Amygdala (tissue), 56 donors: ENCODE measurements at regions not wholly inside any gene's neighbourhood (a gene's known extent, or its start where the extent isn't known, plus 50 kb on each side); places are given as distances from the start of the nearest gene placed in this dataset.

ENCODE experiments used
- DNase-seq, 56 donors: peaks; one replicate each; lab custom pipeline; 2025; lab: John Stamatoyannopoulos, UW

DNA sequence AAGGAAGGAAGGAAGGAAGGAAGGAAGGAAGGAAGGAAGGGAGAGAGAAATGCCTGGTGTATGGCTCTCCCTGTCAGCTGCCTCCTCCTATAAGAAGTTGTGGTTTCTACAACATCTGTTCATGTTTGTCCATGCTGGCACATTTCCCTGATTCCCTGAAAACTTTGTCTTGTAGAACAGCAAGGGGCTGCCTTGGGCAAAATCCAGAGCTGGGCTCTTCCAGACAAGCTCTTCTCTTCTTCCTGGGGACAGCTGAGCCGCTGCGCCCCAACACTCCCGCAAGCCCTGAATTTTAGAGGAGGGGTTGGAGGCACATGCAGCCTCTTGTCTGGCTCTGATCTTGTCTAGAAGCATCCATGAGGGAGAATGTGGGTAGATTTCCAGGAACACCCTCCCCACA, 282.0 kb upstream of the ADARB2 start:
- no peak for DNase-seq

DNA sequence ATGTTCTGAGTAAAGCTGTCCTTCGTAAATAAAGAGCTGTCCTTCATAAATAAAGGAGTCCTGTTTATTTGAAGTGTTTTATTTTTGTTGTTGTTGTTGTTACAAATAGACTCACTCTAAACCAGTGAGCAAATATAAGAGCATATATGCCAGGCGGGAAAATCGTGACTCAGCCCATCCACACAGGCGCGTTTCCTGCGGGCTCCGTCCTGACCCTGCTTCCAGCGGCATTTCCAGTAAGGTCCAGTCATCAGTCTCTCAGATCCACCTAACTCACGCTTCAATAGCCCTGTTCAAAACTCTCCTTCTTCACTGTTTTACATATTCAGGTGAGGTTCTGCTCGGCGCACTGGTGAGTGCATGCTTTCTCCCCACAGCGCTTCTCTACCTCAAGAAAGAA, 277.2 kb upstream of the ADARB2 start:
- no peak for DNase-seq

DNA sequence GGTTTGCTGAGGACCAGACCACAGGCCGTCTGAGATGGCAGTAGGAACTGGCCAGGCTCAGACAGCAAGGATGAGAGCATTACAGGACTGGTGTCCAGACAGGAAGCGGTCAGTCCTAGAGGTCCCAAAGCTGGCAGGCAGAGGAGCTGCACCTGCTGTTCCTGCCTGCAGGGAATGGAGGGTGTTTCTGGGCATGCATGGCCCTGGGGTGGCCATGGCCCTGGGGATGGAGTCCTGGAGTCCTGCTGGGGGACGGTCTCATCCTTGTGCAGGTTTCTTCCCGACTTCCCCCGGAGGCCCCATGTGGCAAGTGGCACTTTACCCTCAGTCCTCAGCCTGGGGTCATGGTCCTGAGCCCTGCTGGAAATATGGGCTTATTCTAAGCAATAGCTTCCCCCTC, 274.9 kb upstream of the ADARB2 start:
- no peak for DNase-seq

DNA sequence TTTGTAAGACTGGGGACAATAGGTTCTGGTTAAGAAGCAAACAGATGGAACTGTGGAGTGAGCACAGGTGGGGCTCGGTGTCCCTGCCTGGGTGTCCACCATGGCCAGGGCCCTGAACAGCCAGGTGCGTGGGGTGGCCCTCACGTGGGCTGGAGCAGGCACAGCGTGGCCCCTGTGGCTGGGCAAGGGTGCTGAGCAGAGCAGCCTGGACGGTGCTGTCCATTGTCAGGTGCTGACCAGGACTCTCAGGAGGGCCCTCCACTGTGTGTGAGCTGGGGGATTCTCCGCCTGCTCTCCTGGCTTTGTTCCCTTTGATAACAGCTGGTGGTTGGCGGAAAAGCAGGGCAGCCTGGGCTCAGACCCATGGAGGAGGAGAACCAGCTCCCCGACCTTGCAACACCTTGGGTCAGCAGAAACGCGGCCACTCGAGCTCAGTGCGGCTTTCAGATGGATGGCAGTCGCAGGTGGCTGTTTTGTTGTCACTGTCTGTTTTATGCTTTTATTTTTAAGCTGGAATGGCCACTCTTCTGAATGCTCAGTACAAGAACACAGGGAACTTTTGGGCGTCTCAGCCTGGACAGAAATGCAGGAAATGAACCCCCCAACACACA, 273.9 kb upstream of the ADARB2 start:
- DNase-seq = no peak

DNA sequence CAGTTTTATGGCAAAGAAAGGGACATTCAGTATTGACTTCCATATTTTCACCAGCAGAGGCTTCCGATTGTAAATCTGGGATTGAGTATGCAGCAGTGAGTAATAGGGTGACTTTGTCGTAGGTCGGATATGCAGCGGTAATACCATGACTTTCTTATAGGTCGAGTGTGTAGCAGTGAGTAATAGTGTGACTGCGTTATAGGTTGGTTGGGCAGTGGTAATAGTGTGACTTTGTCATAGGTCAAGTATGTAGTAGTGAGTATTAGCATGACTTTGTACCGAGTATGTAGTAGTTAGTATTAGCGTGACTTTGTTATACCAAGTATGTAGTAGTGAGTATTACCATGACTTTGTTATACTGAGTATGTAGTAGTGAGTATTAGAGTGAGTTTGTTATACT, 268.2 kb upstream of the ADARB2 start:
- DNase-seq = no peak

DNA sequence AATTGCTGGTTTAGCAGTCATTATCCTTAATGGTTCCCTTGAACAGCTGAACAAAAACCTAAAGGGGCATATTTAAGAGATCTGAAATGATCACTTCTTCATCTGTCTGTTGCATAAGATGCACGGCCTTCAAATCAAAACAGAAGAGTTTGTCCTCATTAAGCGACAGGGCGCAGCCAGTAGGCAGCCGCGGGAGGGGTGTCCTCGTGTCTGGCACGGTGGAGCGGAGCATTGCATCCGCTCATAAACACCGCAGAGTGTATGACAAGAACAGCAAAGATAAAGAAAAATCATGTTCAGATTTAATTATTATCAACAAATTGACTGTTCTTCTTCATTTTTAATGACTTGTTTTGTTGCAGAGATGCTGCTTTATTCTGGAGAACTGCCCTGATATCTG, 255.6 kb upstream of the ADARB2 start:
- no peak for DNase-seq

DNA sequence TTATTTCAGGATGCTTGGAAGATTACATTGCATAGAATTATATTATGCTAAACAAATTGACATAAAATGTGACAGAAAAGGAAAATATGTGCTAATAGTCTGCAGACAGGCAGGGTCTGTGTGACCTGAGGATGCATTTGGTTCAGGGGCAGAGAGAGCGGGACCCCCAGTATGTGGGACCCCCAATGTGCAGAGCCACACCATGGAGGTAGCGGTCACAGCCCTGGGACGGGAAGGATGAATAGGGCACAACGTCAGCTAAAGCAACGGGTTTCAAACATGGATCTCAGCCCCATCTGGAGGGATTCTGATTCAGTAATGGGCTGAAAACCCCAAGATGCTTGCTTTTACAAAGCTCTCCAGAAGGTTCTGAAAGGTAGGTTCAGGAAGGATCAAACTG, 251.8 kb upstream of the ADARB2 start:
- DNase-seq = no peak

DNA sequence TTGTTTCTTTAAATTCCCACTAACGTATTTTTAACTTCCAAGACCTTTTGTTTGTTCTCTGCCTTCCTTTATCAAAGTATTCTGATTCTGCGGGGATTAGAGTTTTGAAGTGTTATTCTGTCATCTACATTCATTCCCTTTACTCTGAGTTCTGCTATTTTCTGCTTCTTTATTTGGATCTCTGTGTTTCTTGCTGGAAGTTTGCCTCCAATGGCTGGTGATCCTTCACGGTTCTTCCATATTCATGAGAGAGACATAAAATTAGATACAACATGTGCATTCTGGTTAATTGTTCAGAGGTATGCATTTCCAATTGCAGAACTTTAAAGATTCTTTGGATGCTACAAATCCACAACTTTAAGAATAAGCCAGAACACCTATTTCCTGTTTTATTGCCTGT, 244.7 kb upstream of the ADARB2 start:
- no peak for DNase-seq

DNA sequence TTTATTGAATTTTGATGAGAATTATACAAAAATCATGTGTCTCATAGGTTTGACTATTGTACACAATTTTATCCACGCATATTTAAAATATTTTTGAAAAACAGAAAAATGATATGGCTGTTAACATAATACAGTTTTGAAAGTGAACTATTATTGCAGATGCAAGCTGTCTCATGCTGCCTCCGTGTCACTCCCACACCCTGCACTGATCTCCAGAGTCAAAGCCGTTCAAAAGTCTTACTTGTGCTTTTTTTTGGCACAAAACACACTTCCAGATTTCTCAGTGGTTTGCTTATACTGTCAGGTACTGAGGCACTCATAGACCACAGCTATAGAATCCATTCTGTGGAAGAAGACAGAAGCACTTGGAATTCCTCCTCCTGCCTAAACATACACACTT, 243.1 kb upstream of the ADARB2 start:
- no peak for DNase-seq

DNA sequence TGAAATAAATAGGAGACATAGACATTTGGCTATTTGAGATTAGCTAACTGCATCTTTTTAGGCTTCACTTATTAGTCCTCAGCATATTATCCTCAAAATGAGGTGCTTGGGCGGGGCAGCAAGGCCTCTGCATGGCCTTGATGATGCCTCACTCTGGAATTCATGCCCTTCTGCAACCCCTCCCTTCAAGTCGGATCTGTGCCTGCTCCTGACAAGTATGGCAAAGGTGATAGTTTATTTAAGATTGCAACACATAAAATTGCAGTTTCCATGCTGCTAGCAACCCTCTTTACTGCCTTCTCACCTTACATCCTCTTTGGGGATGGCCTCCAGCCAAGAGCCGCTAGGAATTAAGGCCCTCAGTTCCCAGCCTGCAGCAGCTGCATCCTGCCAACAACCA, 241.3 kb upstream of the ADARB2 start:
- DNase-seq = no peak

DNA sequence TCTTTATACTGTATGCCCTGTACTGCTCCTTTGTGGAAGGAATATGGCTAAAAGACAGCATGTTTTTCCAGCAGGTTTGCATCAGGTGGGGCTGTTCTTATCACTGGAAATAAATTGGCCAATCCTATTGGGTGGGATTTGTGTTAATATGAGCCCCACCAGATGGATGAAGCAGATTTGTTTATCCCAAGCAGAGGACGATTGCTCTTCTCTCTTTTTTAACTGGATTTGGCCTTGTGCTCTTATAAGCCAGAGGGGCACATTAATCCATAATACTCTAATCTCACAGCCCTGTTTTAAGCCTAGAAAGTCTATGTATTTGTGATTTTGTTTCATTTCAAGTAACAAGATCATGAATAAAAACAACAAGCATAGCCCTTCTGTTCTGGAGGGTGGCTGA, 240.1 kb upstream of the ADARB2 start:
- DNase-seq = no peak

DNA sequence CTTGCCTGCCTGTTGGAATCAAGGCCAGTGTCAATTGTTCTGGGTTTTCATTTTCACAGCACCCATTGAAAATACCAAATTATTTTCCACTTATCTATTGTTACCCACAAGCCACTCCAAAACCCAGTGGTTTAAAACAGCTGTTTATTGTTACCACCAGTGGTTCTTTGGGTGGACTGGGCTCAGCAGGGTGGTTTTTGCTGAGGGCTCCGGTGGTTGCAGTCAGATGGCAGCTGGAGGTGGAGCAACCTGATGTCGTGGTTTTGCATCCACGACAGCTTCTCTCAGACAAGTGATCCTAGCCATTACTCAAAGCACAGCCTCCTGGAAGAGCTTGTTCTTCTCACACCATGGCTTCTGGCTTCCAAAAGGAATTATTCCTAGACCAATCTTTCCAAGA, 235.1 kb upstream of the ADARB2 start:
- no peak for DNase-seq

DNA sequence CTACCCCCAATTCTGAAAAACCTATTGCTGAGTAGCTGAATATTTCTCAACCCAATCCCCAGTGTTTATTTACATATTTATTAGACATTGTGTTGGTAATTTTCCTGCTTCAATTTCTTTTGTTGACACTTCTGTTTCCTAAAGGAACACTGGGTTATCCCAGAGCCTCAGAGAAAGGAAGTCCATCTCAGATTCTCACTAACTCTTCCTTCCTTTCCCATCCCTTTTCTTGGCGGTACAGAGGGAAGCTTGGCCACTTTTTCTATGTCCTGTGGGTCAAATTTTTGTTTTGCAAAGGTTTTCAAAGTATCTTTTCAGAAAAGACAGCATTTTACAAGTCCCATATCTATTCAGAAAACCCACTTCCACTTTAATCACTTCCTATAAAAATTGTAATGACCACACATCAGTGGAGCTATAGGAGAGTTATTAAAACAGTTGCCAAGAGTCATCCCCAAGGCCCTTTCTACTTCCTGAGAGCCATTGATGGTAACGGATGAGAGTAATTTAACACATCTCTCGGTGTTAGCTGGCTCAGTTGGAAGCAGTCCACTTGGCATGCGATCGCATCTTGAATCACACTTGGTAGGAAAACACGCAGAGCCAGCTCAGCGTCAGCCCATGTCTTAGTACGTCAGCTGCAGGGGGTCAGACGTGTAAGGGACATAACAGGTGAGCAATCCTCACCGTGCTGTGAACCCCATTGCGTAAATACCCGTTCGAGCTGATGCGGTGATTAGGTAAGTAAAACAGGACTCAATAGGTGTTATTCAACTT, 231.1 kb upstream of the ADARB2 start:
- DNase-seq = peak in 1 of 56 donors; percentile 7

DNA sequence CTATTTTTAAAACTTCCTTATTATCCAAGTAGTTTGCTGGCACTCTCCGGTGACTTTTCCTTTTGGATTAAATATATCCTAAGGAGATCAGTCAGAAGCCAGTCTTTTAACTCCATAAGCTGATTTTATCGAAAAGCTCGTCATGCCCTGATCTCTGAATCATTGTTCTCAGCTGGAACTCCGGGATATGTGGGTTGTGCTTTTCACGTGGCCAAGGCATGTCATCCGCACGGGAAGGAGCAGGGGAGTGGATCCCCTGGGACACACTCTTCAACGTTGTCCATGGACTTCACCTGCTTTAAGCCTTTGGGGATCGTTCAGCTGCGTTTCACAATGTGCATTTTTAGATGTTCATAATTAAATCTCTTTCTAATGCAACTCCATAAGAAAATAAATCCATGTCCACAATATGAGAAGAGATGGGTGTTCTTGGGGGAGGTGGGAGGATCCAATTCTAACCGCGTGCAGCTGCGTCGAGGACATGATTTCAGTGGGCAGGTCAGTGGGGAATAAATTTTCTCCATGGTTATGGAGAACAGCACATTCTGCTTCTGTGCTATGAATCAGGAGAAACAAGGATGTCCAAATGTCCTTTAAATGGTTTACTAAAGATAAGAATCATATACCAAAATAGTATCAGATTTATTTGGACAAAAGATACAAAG, 229.5 kb upstream of the ADARB2 start:
- DNase-seq = no peak

DNA sequence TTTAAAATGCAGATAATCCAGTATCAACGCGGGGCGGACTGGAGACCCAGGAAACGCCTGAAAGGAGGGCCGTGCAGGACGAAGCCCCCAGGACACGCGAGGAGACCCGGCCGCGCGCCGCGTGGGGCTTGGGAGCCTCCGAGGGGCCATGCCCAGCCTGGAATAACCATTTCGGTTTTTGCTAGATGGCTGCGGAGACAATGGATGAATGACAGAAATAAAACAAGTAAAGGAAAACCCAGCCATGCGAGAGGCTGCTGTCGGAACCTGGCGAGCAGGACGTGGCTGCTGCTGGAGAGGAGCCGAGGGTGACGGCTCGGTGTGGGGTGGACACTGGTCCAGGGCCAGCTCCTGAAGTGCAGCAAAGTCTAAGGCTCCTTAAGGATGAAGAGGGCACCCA, 227.2 kb upstream of the ADARB2 start:
- no peak for DNase-seq

DNA sequence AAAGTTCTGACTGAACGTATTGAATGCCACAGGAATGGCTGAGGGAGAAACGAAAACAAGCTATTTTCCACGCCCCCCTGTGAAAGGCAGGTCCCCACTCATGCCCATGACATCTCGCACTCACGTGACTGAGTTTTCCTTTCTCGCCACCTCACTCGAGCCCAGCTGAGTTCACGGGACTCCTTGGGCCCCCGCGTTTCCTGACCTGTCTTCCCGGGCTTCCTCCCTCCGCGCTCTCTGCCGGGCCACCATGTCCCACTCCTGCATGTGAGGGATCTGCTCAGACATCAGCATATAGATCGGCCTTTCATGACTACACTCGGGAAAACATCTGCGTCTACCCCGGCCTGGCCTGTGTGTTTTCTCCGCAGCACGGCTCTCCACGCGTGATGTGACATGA, 226.0 kb upstream of the ADARB2 start:
- no peak for DNase-seq

DNA sequence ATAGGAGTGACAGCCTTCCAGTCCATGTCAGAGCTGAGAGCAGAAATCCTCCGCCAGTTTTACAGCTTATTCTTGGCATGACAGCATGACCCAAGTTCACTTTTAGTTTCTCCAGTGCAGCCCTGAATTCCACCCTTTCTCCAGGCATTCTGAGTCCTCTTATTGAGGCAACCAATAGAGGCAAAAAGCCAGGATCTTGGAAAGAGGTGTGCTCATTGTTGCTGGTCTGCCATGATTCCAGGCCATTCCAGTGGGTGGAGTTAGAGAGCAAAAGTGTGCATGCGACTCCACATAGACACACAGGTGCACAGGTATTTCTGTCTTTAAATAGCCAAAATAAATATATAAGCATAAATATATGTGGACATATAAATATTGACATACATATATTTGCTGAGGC, 224.7 kb upstream of the ADARB2 start:
- DNase-seq = no peak

DNA sequence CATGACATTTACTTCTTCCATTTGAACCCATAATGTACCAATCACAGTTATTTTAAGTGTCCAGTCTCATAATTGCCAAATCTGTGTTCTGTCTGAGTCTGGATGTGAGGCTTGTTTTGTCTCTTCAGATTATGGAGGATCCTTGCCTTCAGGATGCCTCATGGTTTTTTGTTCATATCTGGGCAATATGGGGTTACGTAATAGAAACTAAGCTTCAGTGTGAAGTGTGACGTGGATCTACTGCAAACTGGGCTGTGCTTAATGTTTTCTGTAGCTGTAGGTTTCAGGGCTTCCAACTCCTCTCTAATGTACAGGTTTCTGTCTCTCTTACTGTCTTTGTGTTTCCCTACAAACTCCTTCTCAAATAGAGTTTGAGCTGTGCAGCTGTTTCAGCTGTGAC, 223.7 kb upstream of the ADARB2 start:
- DNase-seq = no peak

DNA sequence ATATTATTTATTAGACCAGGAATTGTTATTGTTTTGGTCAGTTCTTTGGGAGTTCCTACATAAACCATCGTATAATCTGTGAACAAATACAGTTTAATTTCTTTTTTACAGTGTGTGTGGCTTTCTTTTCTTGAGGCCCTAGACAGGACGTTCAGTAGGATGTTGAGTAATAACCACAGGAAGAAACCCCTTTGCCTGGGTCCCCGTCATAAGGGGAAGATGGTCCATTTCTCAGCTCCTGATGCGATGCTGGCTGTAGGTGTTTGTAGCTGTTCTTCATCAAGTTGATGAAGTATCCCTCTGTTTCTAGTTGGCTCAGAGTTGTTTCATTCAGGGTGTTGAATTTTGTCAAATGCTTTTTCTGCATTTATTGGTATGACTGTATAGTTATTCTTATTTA, 219.7 kb upstream of the ADARB2 start:
- DNase-seq = no peak

DNA sequence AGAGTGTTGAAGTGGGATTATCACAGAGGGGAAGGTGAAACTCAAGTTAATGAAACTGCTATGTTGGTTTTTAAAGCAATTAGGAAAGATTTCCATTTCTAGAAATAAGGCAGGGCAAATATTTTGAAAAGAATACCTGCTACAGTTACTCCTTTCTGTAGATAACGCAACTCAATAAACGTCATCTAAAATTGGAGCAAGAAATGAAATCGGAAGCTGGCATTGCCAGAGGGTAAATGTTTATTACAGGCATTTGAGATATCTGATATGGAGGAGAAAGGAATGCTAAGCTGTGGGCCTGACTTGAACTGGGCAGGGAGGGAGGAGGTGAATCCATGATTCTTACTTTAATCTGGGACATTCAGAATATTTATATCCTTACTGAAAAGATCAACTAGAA, 217.0 kb upstream of the ADARB2 start:
- no peak for DNase-seq

DNA sequence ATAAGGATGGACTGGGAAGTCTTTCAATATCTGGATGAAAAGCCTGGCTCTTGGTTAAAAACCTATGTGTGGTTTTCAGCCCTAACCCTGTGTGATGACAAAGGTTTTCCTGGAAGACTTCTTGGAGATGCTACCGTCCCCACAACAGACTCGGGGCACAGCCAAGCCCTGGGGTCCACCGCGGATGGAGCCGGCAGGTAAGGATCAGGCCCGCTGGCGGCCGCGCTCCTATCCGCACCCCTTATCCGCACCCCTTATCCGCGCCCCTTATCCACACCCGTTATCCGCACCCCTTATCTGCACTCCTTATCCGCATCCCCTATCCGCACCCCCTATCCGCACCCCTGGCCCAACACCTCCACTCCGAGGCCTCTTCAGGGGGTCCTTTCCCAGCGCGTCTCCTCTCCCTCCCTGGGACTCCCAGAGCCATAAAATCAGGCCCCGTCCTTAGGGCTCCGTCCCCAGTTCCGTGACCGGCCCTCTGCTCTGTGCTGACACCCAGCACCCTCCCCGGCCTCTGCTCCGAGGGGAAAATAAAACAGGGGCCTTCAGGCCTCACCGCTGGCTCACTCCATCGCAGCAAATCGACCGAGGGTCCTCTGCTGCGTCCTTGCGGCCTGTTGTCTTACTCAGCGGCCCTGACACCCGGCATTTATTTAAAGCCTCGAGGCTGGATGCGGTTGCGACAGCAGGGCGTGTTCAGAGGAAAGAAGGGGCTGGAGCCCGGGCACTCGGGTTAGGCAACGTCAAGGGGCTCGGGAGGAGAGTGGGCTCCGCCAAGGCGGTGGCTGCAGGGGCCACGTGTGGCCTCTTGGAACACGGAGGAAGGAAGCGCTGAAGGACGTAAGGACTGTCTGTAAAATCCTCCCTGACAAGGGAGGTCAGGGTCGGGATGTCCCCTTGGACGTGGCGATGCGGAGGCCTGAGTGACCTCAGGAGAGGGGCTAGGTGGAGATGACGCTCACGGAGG, 215.1 kb upstream of the ADARB2 start:
- no peak for DNase-seq
